GM12874 (cell line): ENCODE measurements at regions not wholly inside any gene's neighbourhood (a gene's known extent, or its start where the extent isn't known, plus 50 kb on each side); places are given as distances from the start of the nearest gene placed in this dataset.

Experiments
- CTCF ChIP-seq: IDR thresholded peaks from 2 replicates; pipeline ENCODE4 v1.5.1; 2011; ENCODE audit warnings: low read depth, mild to moderate bottlenecking, control low read depth, low read length, moderate library complexity; ENCODE audit not compliant: insufficient read depth

GRCh38 chr1:102252731-102253505 lies 256.2 kb upstream of the OLFM3 start:
- no peak for TF ChIP-seq CTCF

GRCh38 chr1:102241431-102242338 lies 245.0 kb upstream of the OLFM3 start:
- no peak for TF ChIP-seq CTCF

GRCh38 chr1:102239247-102239646 lies 242.5 kb upstream of the OLFM3 start:
- TF ChIP-seq CTCF: no peak

GRCh38 chr1:102234753-102235359 lies 238.1 kb upstream of the OLFM3 start:
- TF ChIP-seq CTCF: no peak

- no peak for TF ChIP-seq CTCF
These were observed 222.7 kb upstream of the OLFM3 start for GRCh38 chr1:102219463-102219862.

- peak; percentile 24; the same call in 1 of the 2 replicates for TF ChIP-seq CTCF
These were observed 195.0 kb upstream of the OLFM3 start for GRCh38 chr1:102191723-102192122.

- no peak for TF ChIP-seq CTCF
These were observed 193.7 kb upstream of the OLFM3 start for GRCh38 chr1:102190429-102190828.
